Neuron (in vitro differentiated cells): ENCODE measurements at regions not wholly inside any gene's neighbourhood (a gene's known extent, or its start where the extent isn't known, plus 50 kb on each side); places are given as distances from the start of the nearest gene placed in this dataset.

Experiments used
- H2AFZ ChIP-seq: one replicate; pipeline ENCODE4 v1.6.1; 2013; ENCODE audit warnings: low read depth, mild to moderate bottlenecking, inconsistent platforms, low read length, moderate library complexity
- H3K27me3 ChIP-seq: one replicate; pipeline ENCODE4 v1.6.1; 2013; ENCODE audit warnings: low read length; ENCODE audit not compliant: insufficient read depth
- H3K36me3 ChIP-seq: one replicate; pipeline ENCODE4 v1.6.1; 2013; ENCODE audit warnings: low read length; ENCODE audit not compliant: insufficient read depth
- H3K4me1 ChIP-seq: one replicate; pipeline ENCODE4 v1.6.1; 2013; ENCODE audit warnings: low read length; ENCODE audit not compliant: insufficient read depth
- H3K4me3 ChIP-seq: 2 replicates; pipeline ENCODE4 v1.5.1; 2013; ENCODE audit warnings: mild to moderate bottlenecking, low read length, moderate library complexity
- H3K9me3 ChIP-seq: one replicate; pipeline ENCODE4 v1.6.1; 2013; ENCODE audit warnings: low read length

DNA sequence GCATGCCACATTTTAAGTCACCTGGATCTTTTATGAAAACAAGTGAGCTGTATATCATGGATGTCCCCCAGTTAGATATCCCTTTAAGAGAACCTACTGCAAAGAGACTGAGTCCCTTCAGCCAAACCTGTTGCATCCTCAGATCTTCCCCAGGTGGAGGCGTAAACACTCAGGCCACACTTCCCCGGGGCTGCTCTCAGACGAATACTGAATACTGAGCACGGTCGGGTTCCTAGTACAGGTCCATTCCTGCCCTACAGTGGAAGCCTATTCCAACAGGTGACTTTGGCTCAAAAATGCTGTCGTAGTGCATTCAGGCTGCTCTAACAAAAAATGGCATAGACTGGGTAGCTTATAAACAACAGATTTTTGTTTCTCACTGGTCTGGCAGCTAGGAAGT, 320.2 kb upstream of the CLNK start:
- no peaks in the 10 kb centered on the region for H3K9me3 ChIP-seq
- no peaks in the 10 kb centered on the region for H3K36me3 ChIP-seq
- no peak overlapping the region for H3K4me3 ChIP-seq
- no peak overlapping the region for H2AFZ ChIP-seq
- H3K4me1 ChIP-seq = no peaks in the 10 kb centered on the region
- no peaks in the 10 kb centered on the region for H3K27me3 ChIP-seq

DNA sequence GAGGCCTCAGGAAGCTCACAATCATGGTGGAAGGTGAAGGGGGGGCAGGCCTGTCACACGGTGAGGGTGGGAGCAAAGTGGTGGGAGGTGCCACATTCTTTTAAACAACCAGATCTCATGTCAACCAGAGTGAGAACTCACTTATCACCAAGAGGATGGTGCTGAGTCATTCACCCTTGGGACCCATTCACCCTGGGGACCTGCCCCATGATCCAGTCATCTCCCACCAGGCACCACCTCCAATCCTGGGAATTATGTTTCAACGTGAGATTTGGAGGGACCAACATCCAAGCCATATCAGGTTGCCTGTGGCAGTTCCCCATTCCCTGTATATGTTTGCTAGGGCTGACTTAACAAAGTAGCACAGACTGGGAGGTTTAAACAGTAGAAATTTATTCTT, 318.4 kb upstream of the CLNK start:
- Histone ChIP-seq H3K4me3 (no peak overlapping the region), H3K9me3 (no peaks in the 10 kb centered on the region), H2AFZ (no peak overlapping the region), H3K4me1 (peaks cover 4% of the 10 kb centered on the region), H3K27me3 (no peaks in the 10 kb centered on the region), H3K36me3 (no peaks in the 10 kb centered on the region)

DNA sequence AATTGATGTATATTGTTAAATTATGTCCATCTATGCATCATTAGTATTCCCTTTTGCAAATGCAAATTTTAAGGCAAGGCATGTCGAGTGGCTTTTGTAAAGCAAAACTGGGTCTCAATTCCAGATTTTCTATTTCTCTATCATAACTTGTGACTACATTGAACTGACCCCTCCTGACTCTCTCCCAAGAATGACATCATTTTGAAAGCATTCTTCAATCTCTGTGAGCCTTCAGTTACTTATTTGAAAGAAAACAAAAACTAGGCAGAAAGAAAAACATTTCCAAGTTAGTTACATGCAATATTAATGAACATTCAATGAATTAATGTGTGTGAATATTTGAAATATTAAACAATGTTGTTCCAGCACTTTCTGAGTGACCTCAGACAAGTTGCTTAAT, 314.3 kb upstream of the CLNK start:
- H3K4me1 ChIP-seq = peaks cover 4% of the 10 kb centered on the region
- H3K4me3 ChIP-seq = no peak overlapping the region
- no peak overlapping the region for H2AFZ ChIP-seq
- no peaks in the 10 kb centered on the region for H3K9me3 ChIP-seq
- no peaks in the 10 kb centered on the region for H3K27me3 ChIP-seq
- no peaks in the 10 kb centered on the region for H3K36me3 ChIP-seq

DNA sequence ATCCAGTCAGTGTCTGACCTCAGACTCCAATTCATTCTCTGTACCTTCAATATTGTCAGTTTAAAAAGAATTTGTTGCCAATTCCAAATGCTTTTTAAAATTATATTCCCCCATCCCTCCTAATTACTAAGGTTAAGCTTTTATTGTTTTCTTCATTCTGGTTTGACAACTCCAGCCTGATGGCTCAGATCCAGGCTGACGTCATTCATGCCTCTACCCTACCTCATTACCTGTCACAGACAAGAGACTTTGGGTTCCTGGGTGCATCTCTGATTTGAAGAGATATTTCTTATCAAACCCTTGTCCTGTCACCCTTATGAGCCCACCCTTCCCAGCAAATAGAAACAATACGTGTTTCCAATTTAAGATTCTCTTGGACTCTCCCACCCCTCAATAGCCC, 300.2 kb upstream of the CLNK start:
- Histone ChIP-seq H2AFZ (no peak overlapping the region), H3K27me3 (no peaks in the 10 kb centered on the region), H3K36me3 (no peaks in the 10 kb centered on the region), H3K4me3 (no peak overlapping the region), H3K4me1 (no peaks in the 10 kb centered on the region), H3K9me3 (no peaks in the 10 kb centered on the region)

DNA sequence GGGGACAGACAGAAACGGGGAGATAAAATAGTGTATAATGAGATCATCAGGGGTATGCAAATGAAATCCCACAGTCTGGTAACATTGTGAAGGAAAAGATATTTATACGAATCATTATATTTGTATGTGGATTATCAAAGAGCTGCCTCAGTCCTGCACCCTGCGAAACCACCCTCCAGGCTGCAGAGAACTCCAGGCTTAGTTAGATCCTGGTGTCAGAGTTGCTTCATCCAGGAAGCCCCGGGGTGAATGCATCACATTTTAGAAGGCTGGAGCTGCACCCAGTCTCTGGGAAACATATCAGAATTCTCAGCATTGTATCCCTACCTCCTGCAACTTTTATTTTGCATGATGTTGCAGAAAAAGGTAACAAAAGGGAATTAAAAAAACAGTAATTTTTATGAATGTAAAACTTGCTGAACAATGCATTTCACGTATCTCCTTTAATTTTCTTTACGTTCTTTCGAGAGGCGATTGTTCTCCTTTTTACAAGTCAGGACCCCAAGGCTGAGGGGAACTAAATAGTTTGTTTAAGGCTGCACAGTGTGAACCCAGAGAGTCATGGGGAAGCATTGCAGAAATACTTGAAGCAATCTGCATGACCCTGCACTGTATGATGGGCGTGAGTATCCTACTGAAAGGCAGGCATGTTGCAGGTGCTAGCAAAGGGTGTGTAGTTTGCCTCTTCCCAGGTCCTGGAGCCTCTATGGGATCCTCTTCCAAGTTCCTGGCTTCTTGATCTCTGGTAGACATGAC, 299.5 kb upstream of the CLNK start:
- Histone ChIP-seq H2AFZ (no peak overlapping the region), H3K36me3 (no peaks in the 10 kb centered on the region), H3K27me3 (no peaks in the 10 kb centered on the region), H3K4me1 (no peaks in the 10 kb centered on the region), H3K4me3 (no peak overlapping the region), H3K9me3 (no peaks in the 10 kb centered on the region)

DNA sequence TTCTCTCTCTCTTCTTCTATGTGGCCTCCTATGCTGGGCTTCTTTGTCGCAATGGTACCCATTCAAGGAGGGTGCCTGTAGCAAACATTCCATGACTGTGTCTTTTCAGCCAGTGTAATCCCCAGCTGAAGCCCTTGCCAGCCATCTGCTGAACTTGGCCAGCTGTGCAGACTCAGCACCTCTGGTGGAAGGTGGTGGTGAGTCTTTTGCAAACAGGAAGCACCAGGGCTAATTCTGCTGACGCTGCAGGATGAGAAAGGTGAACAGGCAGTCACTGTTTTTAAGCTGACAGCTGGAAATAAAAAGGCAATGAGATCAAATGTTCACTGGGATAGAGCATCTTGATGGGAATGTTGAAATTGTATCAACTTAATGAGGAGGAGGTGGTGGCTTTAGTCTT, 298.7 kb upstream of the CLNK start:
- Histone ChIP-seq H3K27me3 (no peaks in the 10 kb centered on the region), H3K4me1 (no peaks in the 10 kb centered on the region), H2AFZ (no peak overlapping the region), H3K4me3 (no peak overlapping the region), H3K9me3 (no peaks in the 10 kb centered on the region), H3K36me3 (no peaks in the 10 kb centered on the region)

DNA sequence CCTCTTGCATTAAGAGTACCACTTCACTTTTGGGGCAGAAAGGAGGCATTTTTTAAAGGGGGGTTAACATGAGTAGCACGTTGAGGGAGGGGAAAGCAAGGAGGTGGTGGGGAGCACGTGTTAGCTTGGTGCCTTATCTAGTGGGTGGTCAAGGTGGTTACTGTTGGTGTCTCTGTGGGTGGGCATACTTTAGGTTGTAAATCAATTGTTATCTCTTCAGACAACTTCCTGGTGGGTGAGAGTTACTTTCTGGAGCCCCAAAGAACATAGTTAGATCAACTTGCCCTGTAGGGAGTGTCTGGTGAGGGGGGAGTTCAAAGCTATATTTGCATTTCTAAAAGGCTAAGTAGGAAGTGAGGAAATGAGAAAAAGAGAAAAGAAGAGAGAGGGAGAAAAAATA, 297.7 kb upstream of the CLNK start:
- Histone ChIP-seq H3K4me1 (no peaks in the 10 kb centered on the region), H3K36me3 (no peaks in the 10 kb centered on the region), H3K4me3 (no peak overlapping the region), H3K9me3 (no peaks in the 10 kb centered on the region), H3K27me3 (no peaks in the 10 kb centered on the region), H2AFZ (no peak overlapping the region)

DNA sequence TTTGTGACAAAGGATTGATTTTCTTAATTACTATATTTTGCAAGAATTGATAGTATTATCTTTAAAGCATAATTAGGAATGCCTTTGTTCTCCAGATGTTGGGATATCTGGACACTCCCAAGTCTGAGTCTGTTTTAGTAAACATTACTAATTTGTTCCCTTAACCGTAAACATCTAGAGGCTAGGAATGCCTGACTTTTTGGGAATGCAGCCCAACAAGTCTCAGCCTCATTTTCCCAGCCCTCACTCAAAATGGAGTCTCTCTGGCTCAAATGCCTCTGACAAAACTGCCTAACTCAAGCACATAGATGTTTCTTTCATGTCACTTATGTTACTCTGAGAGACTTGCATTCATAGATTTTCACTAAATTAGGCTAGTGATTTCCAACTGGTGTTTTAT, 297.0 kb upstream of the CLNK start:
- Histone ChIP-seq H2AFZ (no peak overlapping the region), H3K4me1 (no peaks in the 10 kb centered on the region), H3K36me3 (no peaks in the 10 kb centered on the region), H3K9me3 (no peaks in the 10 kb centered on the region), H3K27me3 (no peaks in the 10 kb centered on the region), H3K4me3 (no peak overlapping the region)

DNA sequence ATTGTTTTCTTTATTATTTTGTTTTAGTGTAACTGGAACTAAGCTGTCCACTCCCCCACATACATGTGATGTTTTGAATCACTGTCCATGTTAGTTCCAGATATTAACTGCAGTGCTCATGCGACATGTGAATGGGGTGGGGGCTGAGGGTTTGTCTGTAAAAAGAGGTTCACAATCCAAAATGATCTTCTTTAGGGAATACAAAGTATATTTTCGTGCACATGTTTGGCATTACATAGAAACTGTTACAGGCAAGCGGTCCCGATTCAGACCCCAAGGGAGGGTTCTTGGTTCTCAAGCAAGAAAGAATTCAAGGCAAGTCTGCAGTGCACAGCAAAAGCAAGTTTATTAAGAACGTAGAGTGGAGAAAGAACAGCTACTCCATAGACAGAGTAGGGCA, 296.5 kb upstream of the CLNK start:
- no peaks in the 10 kb centered on the region for H3K27me3 ChIP-seq
- no peak overlapping the region for H2AFZ ChIP-seq
- H3K4me1 ChIP-seq = no peaks in the 10 kb centered on the region
- no peaks in the 10 kb centered on the region for H3K36me3 ChIP-seq
- no peak overlapping the region for H3K4me3 ChIP-seq
- H3K9me3 ChIP-seq = no peaks in the 10 kb centered on the region

DNA sequence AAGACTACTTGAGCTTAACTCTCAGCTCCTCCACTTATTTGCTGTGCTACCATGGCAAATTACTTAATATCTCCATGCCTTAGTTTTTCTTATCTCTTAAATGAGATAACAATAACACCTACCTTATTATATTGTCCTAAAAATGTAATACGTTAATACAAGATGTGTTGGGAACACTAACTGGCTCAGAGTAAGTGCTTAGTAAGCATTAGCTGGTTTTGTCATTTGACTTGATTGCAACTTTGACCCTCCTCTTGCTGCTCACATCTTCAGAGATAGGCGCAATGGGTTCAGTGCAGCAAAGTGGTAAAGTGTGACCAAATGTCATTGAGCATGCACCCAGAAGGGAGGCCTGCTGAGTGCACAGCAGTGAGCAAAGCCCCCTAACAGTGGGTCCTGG, 294.5 kb upstream of the CLNK start:
- Histone ChIP-seq H3K4me1 (no peaks in the 10 kb centered on the region), H3K36me3 (no peaks in the 10 kb centered on the region)

DNA sequence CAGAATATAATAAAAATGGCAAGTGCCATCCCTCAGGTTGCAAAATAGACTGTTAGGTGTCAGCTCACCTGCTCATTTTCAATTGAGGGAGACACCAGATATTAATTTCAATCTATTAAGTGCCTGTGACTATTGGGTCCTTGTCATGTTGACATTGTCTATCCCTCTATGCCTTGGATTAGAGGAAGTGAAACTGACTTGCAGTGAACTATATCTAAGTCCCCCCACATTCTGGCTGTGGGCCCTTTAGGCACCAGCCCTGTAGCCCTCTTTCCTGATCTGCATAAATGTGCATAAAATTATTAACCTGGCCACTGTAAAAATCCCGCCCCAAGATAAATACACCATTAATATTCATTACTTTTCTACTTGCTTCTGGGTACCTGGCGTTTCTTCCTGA, 293.0 kb upstream of the CLNK start:
- Histone ChIP-seq H2AFZ (no peak overlapping the region), H3K4me1 (no peaks in the 10 kb centered on the region), H3K4me3 (no peak overlapping the region), H3K27me3 (no peaks in the 10 kb centered on the region), H3K9me3 (no peaks in the 10 kb centered on the region), H3K36me3 (no peaks in the 10 kb centered on the region)

More for the DNA sequence above, 294.5 kb upstream of the CLNK start:
- no peaks in the 10 kb centered on the region for H3K9me3 ChIP-seq
- H3K4me3 ChIP-seq = no peak overlapping the region
- no peaks in the 10 kb centered on the region for H3K27me3 ChIP-seq
- H2AFZ ChIP-seq = no peak overlapping the region

DNA sequence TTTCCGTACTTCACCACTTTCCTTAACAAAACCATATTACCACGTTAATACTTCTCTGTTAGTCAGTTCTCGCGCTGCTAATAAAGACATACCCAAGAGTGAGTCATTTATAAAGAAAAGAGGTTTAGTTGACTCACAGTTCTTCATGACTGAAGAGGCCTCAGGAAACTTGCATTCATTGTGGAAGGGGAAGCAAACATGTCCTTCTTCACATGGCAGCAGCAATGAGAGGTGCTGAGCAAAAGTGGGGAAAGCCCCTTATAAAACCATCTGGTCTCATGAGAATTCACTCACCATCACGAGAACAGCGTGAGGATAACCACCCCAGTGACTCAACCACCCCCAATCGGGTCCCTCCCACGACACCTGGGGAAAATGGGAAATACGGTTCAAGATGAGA, 289.8 kb upstream of the CLNK start:
- Histone ChIP-seq H3K4me1 (no peaks in the 10 kb centered on the region), H3K27me3 (no peaks in the 10 kb centered on the region), H3K4me3 (no peak overlapping the region), H3K9me3 (no peaks in the 10 kb centered on the region), H2AFZ (no peak overlapping the region), H3K36me3 (no peaks in the 10 kb centered on the region)

DNA sequence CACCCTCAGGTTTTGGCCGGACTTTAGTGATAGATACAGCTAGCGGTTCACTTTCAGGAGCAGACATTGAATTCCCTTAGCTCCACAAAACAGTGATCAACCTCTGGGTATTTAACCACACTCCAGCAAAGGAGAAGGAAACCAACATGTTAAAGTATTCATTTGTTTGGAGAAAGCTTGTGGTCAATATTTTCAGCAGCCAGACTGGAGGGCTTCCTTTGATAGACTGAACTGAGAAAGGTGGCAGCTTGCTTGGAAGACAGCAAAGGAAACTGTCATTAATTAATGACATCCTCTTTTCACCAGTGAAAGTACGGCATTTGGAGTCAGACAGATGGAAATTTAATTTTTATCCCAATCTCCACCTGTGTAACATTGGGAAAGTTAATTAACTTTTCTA, 289.1 kb upstream of the CLNK start:
- Histone ChIP-seq H3K9me3 (no peaks in the 10 kb centered on the region), H3K4me3 (no peak overlapping the region), H3K4me1 (no peaks in the 10 kb centered on the region), H2AFZ (no peak overlapping the region), H3K36me3 (no peaks in the 10 kb centered on the region), H3K27me3 (no peaks in the 10 kb centered on the region)

DNA sequence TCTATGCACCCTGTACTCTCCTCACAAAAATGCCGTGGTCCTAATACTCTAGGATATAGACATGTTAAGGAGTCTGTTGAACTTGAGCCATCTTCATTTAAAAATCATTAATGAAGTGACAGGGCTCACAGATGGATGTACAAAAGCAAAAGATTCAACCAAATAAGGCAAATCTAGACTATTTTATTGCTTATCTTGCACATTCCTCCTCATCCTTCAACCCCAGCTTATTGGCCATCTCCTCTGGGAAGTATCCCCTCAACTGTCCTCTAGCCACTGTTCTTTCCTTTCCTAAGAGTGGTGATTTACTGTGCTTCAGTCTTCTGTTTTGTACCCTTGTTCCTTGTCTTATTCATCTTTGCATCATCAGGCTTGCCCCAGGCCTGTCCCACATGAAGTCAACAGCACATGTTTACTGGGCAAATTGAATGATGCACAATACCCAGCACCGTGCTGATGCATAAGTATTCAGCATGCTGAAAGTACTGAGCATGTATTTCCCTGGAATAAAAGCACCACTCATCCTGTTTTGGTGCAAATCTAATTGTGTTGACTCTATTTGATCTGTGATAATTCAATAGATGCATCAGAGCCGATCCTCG, 287.3 kb upstream of the CLNK start:
- Histone ChIP-seq H3K4me3 (no peak overlapping the region), H2AFZ (no peak overlapping the region), H3K4me1 (no peaks in the 10 kb centered on the region), H3K36me3 (no peaks in the 10 kb centered on the region), H3K9me3 (no peaks in the 10 kb centered on the region), H3K27me3 (no peaks in the 10 kb centered on the region)
